Effector memory CD8-positive, alpha-beta T cell (primary cell): ENCODE measurements at regions not wholly inside any gene's neighbourhood (a gene's known extent, or its start where the extent isn't known, plus 50 kb on each side); places are given as distances from the start of the nearest gene placed in this dataset.

Experiments used
- ATAC-seq: fragments of 150-1000 bp; cut with Tn5 transposase; replicated peaks from 2 replicates; pipeline ENCODE4 v1.10.0; 2021; ENCODE audit warnings: mild to moderate bottlenecking, moderate library complexity
- DNase-seq, 3 experiments: peaks; one replicate each; pipeline ENCODE4 v3.0.0; 2021
- H3K27ac Mint-ChIP-seq, 2 donors: one replicate each; pipeline ENCODE4 v1.8.0; 2022; ENCODE audit warnings: mild to moderate bottlenecking in 2 of 2, mixed read lengths in 2 of 2, moderate library complexity in 2 of 2
- H3K27me3 Mint-ChIP-seq, 2 donors: one replicate each; pipeline ENCODE4 v1.8.0; 2022; ENCODE audit warnings: mixed read lengths in 2 of 2
- H3K36me3 Mint-ChIP-seq: one replicate; pipeline ENCODE4 v1.8.0; 2022; ENCODE audit warnings: mild to moderate bottlenecking, moderate library complexity, mixed read lengths; ENCODE audit not compliant: insufficient read depth
- H3K4me1 Mint-ChIP-seq, 2 donors: one replicate each; pipeline ENCODE4 v1.8.0; 2022; ENCODE audit warnings: low read depth in 2 of 2, mixed read lengths in 2 of 2
- H3K4me3 Mint-ChIP-seq, 2 donors: one replicate each; pipeline ENCODE4 v1.8.0; 2022; ENCODE audit warnings: mild to moderate bottlenecking in 2 of 2, mixed read lengths in 2 of 2, moderate library complexity in 2 of 2
- H3K9me3 Mint-ChIP-seq, 2 donors: one replicate each; pipeline ENCODE4 v1.8.0; 2022; ENCODE audit warnings: mixed read lengths in 2 of 2

GRCh38 chr10:84921701-84922100 lies 593.3 kb downstream of the CCSER2 start:
- Mint-ChIP-seq H3K9me3 (peaks cover 0 to 5% of the 10 kb centered on the region in 2 donors), H3K4me3 (no peak overlapping the region), H3K36me3 (peaks cover 2% of the 10 kb centered on the region), H3K27me3 (no peaks in the 10 kb centered on the region), H3K27ac (no peak overlapping the region), H3K4me1 (no peaks in the 10 kb centered on the region)
- ATAC-seq (no peak), DNase-seq (no peak)

- Mint-ChIP-seq H3K27me3 (no peaks in the 10 kb centered on the region), H3K4me3 (no peak overlapping the region), H3K4me1 (no peaks in the 10 kb centered on the region), H3K36me3 (no peaks in the 10 kb centered on the region), H3K9me3 (peaks cover 0 to 3% of the 10 kb centered on the region in 2 donors), H3K27ac (no peak overlapping the region)
- no peak for ATAC-seq
- no peak for DNase-seq
Observed at GRCh38 chr10:84924131-84924530, 595.7 kb downstream of the CCSER2 start.

- Mint-ChIP-seq H3K27ac (no peak overlapping the region), H3K4me1 (no peaks in the 10 kb centered on the region), H3K27me3 (no peaks in the 10 kb centered on the region), H3K36me3 (no peaks in the 10 kb centered on the region), H3K4me3 (no peak overlapping the region), H3K9me3 (peaks cover 0 to 3% of the 10 kb centered on the region in 2 donors)
- ATAC-seq (no peak), DNase-seq (no peak)
Observed at GRCh38 chr10:84925495-84925894, 597.1 kb downstream of the CCSER2 start.

DNA sequence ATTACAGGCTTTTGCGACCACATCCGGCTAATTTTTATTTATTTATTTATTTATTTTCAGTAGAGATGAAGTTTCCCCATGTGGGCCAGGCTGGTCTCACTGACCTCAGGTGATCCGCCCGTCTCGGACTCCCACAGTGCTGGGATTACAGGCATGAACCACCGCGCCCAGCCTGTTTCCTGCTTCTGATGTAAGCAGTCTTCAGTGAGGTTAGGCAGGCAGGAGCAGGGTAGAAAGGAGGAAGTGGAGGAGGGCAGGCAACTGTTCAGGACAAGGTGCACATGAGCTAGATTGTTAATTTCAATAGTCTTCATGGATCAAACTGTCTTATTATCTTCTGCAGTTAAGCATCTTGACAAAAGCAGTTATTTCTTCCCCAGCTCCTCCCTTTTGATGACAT lies 605.0 kb downstream of the CCSER2 start:
- Mint-ChIP-seq H3K4me1 (no peaks in the 10 kb centered on the region), H3K9me3 (peaks cover 0 to 2% of the 10 kb centered on the region in 2 donors), H3K27ac (no peak overlapping the region), H3K4me3 (no peak overlapping the region), H3K36me3 (no peaks in the 10 kb centered on the region), H3K27me3 (no peaks in the 10 kb centered on the region)
- ATAC-seq (no peak), DNase-seq (no peak)

- Mint-ChIP-seq H3K27ac (no peak overlapping the region), H3K4me3 (no peak overlapping the region), H3K9me3 (peaks cover 4 to 10% of the 10 kb centered on the region in 2 donors), H3K27me3 (no peaks in the 10 kb centered on the region), H3K36me3 (no peaks in the 10 kb centered on the region), H3K4me1 (no peaks in the 10 kb centered on the region)
- DNase-seq (no peak), ATAC-seq (no peak)
Observed at GRCh38 chr10:84935772-84936171, 607.4 kb downstream of the CCSER2 start.

DNA sequence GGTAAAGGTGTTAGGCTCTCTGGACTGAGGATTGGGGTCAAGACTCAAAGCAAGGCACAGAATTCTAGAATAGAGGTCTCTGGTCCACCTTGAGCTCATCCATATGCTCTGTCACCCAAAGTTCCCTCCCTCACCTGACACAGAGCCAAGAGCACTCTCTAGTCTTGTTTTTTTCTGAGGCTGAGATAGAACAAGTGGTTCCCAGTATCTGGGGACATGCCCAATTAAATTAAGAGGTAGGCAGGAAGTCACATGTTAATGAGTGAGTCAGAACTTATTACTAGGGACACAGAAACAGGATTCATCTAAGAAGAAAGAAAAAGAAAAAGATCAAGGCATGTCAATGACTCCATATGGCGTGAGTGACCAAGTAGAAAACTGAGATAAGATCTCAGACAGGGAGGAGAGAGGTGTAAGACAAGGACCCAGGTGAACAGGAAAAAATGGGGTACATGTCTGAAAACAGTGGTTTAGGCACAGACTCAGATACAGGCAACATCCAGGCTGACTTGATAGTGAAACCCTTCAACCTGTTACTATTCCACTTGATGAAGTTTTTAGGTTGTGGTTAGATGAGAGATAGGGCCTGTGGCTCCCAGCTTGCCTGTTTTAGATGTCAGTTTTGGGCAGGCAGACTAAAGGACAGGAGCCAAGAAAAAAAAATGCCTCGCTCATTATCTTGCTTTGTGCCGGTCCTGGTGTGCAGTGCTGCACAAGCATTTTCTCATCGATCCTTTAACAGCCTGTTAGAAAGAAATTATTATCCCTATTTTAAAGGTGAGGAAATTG lies 609.9 kb downstream of the CCSER2 start:
- DNase-seq (no peak), ATAC-seq (no peak)
- peaks cover 4 to 10% of the 10 kb centered on the region in 2 donors for H3K9me3 Mint-ChIP-seq
- H3K4me1 Mint-ChIP-seq: no peaks in the 10 kb centered on the region
- no peaks in the 10 kb centered on the region for H3K36me3 Mint-ChIP-seq
- no peak overlapping the region for H3K4me3 Mint-ChIP-seq
- no peak overlapping the region for H3K27ac Mint-ChIP-seq
- H3K27me3 Mint-ChIP-seq: no peaks in the 10 kb centered on the region

- Mint-ChIP-seq H3K36me3 (no peaks in the 10 kb centered on the region), H3K4me1 (no peaks in the 10 kb centered on the region), H3K9me3 (peaks cover 1 to 10% of the 10 kb centered on the region in 2 donors), H3K4me3 (no peak overlapping the region), H3K27me3 (no peaks in the 10 kb centered on the region), H3K27ac (no peak overlapping the region)
- DNase-seq: no peak
- ATAC-seq: no peak
Observed at GRCh38 chr10:84943541-84943940, 615.2 kb downstream of the CCSER2 start.

GRCh38 chr10:84944187-84944586 lies 615.8 kb downstream of the CCSER2 start:
- no peaks in the 10 kb centered on the region for H3K36me3 Mint-ChIP-seq
- no peaks in the 10 kb centered on the region for H3K4me1 Mint-ChIP-seq
- no peak for DNase-seq
- peaks cover 1 to 10% of the 10 kb centered on the region in 2 donors for H3K9me3 Mint-ChIP-seq
- H3K27ac Mint-ChIP-seq: no peak overlapping the region
- H3K4me3 Mint-ChIP-seq: no peak overlapping the region
- H3K27me3 Mint-ChIP-seq: no peaks in the 10 kb centered on the region
- ATAC-seq: no peak

DNA sequence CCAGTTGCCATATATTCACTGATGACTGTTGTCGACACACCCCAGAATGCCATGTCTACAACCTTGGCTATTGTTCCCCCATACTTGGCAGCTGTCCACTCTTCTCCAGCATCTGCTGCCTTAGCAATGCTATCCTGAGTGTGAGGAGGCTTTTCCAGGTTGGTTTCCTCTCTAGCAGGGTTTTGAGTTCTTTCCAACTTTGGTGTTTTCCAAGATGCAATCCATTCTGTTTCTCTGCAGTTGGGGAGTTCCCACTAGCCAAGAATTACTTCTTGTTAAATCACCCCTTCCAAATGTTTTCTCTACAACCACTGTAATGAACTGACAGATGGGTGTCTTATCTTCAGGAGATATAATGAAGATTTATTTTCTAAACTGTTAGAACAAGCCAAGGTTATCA lies 617.4 kb downstream of the CCSER2 start:
- ATAC-seq: no peak
- no peaks in the 10 kb centered on the region for H3K4me1 Mint-ChIP-seq
- H3K27me3 Mint-ChIP-seq: no peaks in the 10 kb centered on the region
- DNase-seq: no peak
- H3K4me3 Mint-ChIP-seq: no peak overlapping the region
- no peak overlapping the region for H3K27ac Mint-ChIP-seq
- no peaks in the 10 kb centered on the region for H3K9me3 Mint-ChIP-seq
- no peaks in the 10 kb centered on the region for H3K36me3 Mint-ChIP-seq

- no peaks in the 10 kb centered on the region for H3K27me3 Mint-ChIP-seq
- no peak for DNase-seq
- peaks cover 0 to 2% of the 10 kb centered on the region in 2 donors for H3K9me3 Mint-ChIP-seq
- H3K36me3 Mint-ChIP-seq: no peaks in the 10 kb centered on the region
- H3K27ac Mint-ChIP-seq: no peak overlapping the region
- H3K4me1 Mint-ChIP-seq: no peaks in the 10 kb centered on the region
- H3K4me3 Mint-ChIP-seq: no peak overlapping the region
- ATAC-seq: no peak
Observed at GRCh38 chr10:84946904-84947303, 618.5 kb downstream of the CCSER2 start.

DNA sequence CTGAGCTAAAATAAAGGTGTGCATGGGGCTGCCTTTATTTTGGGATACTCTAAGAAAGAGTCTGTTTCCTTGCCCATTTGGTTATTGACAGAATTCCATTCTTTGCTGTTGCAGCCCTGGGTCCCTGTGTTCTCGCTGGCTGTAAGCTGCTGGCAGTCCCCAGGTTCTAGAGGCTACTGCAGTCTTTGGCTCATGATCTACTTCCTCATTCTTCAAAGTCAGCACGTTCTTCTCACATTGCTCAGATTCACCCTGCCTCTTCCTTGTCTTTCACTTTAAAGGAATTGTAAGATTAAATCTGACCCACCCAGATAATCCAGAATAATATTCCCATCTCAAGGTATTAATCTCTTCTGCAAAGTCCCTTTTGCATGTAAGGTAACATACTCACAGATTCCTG lies 620.3 kb downstream of the CCSER2 start:
- no peaks in the 10 kb centered on the region for H3K4me1 Mint-ChIP-seq
- H3K27ac Mint-ChIP-seq: no peak overlapping the region
- H3K9me3 Mint-ChIP-seq: peaks cover 0 to 7% of the 10 kb centered on the region in 2 donors
- no peaks in the 10 kb centered on the region for H3K27me3 Mint-ChIP-seq
- DNase-seq (no peak), ATAC-seq (no peak)
- no peaks in the 10 kb centered on the region for H3K36me3 Mint-ChIP-seq
- no peak overlapping the region for H3K4me3 Mint-ChIP-seq

- DNase-seq: no peak
- no peaks in the 10 kb centered on the region for H3K36me3 Mint-ChIP-seq
- H3K4me3 Mint-ChIP-seq: no peak overlapping the region
- H3K27me3 Mint-ChIP-seq: no peaks in the 10 kb centered on the region
- ATAC-seq: no peak
- H3K27ac Mint-ChIP-seq: no peak overlapping the region
- H3K9me3 Mint-ChIP-seq: peaks cover 0 to 7% of the 10 kb centered on the region in 2 donors
- no peaks in the 10 kb centered on the region for H3K4me1 Mint-ChIP-seq
Observed at GRCh38 chr10:84951616-84952015, 623.2 kb downstream of the CCSER2 start.

GRCh38 chr10:84957427-84957826 lies 629.0 kb downstream of the CCSER2 start:
- Mint-ChIP-seq H3K27me3 (no peaks in the 10 kb centered on the region), H3K36me3 (no peaks in the 10 kb centered on the region), H3K9me3 (peaks cover 0 to 2% of the 10 kb centered on the region in 2 donors), H3K27ac (no peak overlapping the region), H3K4me1 (no peaks in the 10 kb centered on the region), H3K4me3 (no peak overlapping the region)
- ATAC-seq (no peak), DNase-seq (no peak)

GRCh38 chr10:84965468-84965867 lies 637.1 kb downstream of the CCSER2 start:
- no peak for ATAC-seq
- H3K4me3 Mint-ChIP-seq: no peak overlapping the region

More at GRCh38 chr10:84965468-84965867, 637.1 kb downstream of the CCSER2 start:
- Mint-ChIP-seq H3K9me3 (peaks cover 0 to 7% of the 10 kb centered on the region in 2 donors), H3K4me1 (no peaks in the 10 kb centered on the region), H3K27ac (no peak overlapping the region), H3K27me3 (no peaks in the 10 kb centered on the region), H3K36me3 (no peaks in the 10 kb centered on the region)
- no peak for DNase-seq
